Iris pigment epithelial cell (primary cell): ENCODE measurements at regions not wholly inside any gene's neighbourhood (a gene's known extent, or its start where the extent isn't known, plus 50 kb on each side); places are given as distances from the start of the nearest gene placed in this dataset.
A peak's percentile ranks its signal among the peaks of the same experiment; 100 is the strongest.

Experiments
- DNase-seq: peaks from one replicate; pipeline ENCODE4 v3.0.0-alpha.2; 2011; ENCODE audit warnings: low read depth

- no peak for DNase-seq
Observed at GRCh38 chr6:14731611-14732010, 514.3 kb upstream of the JARID2 start.

GRCh38 chr6:14732226-14732843, 513.5 kb upstream of the JARID2 start:
- DNase-seq = no peak

GRCh38 chr6:14732844-14733757, 512.8 kb upstream of the JARID2 start:
- DNase-seq = peak; percentile 50

DNA sequence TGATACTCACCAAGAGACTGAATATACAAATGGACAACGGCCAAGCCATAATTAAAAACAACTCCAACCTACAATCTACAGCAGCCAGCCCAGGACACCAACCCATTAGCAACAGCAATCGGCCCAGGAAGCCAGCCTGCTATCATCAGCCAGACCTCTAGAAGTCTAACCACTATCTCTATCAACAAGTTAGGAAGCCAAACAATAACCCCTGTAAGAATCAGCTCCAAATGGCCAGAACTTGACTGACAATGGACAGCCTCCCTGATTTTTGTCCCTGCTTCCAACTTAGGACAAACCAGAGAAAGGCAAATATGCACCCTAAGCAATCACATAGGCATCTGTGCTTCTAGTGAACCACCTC, 511.8 kb upstream of the JARID2 start:
- no peak for DNase-seq

- DNase-seq = peak; percentile 88
Observed at GRCh38 chr6:14734416-14735340, 511.2 kb upstream of the JARID2 start.

DNA sequence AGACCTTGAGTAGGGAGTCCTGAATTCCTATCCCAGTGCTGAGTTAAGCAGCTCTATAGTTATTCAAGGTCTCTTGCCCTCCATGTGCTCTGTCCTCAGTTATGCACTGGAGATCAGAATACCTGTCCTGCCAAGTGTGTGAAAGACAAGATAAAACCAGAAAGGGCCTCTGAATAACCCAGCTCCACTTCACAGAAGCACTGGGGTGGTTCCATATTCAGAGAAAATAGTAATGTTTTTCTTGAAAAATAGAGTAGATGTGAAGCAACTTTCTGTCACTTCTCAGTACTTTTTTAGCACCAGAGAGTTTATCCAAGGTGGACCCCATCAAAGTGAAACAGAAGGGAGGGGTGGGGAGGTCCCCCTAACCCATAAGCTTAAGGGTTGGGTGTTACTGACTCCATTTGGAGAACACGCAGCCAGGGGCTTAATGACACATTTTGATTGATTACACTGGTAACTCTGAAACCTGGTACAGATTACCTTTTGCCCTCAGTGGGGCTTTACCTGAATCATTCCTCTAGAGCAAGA, 509.8 kb upstream of the JARID2 start:
- DNase-seq = no peak

DNA sequence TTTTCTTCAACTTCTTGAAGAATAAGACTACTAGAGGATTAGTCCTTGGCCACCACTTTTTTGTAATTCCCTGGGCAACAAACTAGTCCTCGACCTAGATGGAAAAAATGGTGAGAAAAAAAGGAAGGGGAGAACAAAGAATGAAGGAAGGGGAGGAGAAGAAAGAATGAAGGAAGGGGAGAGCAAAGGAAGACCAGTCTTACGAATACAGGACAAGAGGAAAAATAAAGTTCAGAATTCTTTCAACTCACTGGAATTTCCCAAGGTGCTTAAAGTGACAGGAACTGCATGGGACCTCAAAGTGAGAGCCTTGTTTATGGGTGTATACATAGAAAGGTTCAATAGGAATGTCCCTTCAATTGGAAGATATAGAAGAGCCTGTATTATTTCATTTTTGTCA, 509.3 kb upstream of the JARID2 start:
- no peak for DNase-seq

DNA sequence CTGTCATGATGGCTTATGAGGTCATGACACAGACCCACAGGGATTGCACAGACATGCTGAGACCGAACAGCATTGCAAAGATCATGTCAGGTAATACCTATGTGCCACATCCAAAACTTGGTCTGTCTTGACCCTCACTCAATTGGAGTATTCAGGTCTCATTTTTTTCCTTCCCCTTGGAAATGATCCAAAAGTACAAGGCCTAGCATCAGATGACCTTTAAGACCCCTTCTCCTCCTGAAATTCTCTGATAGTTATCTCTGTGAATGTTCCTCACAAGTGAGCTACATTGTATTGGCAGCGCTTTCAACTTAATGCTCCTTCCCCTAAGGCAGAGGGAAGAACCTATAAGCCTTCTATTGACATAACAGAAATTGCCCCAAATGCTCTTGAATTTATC, 507.4 kb upstream of the JARID2 start:
- no peak for DNase-seq

DNA sequence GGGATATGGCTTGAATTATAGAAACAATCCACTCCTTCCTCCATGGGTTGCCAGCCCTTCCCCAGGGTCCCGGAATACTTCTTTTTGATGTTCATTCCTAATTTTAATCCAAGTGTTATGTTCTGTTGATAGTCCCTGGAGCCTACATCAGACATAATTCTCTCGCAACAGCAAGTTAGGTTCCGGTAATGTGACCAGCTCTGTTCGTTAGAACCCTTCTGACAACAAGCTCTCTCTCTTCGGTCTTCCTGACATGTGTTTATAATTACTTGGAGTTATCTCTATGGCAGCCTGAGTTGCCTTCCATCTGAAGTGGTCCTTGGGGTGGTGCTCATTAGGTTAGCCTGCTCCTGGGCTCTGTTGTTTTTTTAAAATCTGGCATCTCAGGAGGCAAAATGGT, 506.9 kb upstream of the JARID2 start:
- no peak for DNase-seq

GRCh38 chr6:14739827-14740226, 506.0 kb upstream of the JARID2 start:
- DNase-seq = no peak

- DNase-seq = no peak
Observed at GRCh38 chr6:14742171-14742570, 503.7 kb upstream of the JARID2 start.

GRCh38 chr6:14742680-14743079, 503.2 kb upstream of the JARID2 start:
- no peak for DNase-seq

DNA sequence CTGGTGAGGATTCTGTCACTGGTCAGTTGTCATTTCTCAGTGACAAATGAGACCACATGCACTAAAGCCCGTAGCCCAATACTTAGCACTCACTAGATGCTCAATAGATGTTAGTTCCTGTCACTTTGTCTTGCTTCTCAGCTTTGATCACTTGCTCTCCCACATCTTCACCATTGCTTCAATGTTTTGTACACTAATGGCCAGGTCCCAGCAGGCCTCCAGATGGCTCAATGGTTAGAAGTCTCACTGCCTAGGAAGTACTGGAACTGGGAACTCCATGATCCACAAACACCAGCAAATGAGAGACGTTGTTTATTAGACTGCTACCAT, 502.8 kb upstream of the JARID2 start:
- no peak for DNase-seq

DNA sequence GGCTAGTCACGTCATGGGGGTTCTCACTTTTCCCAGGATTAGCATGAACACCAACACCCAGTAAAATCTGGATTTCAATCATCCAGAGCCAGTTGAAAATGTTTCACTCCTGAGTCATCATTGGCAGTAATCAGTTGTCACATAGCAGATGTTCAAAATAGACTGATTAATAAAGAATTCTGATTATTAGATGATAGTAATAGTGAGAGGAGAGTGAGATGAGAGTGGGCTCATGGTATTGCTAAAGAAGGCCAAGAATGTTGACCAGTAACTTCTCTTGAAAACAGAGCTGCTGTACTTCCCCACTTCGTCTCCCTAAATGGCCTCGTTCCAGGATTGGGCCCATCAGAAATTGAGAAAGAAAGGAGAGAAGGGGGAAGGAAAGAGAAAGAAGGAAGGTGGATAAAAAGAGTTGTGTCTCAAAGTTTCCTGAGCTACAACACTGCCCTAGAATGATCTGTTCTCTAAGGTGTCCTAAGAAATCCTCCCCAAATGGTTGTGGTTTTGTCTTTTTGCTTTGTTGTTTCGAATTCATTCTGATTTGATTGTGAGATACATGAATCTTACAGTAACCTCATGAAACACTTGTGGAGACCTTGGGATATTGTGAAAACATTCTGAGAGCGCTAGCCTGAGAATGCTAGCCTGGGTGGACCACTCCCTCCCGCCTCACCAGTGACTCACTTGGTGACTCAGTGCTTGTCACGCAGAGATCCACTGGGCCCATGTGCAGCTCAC, 502.2 kb upstream of the JARID2 start:
- peak; percentile 99 for DNase-seq

DNA sequence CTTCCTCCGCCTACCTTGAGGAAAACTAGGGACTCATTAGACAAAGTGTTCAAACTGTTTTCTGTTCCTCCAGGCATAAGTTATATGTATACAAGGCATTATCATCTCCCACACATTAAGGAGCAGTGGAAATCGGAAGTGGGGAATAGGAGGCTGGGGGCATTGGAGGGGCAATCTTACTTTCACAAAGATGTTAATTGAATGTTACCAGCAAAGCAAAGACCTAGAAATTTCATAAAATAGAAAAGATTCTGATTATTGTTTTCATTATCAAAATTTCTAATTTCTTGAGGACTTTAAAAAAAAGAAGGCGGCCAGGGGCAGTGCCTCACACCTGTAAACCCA, 501.7 kb upstream of the JARID2 start:
- no peak for DNase-seq

GRCh38 chr6:14746139-14746837, 499.6 kb upstream of the JARID2 start:
- no peak for DNase-seq

DNA sequence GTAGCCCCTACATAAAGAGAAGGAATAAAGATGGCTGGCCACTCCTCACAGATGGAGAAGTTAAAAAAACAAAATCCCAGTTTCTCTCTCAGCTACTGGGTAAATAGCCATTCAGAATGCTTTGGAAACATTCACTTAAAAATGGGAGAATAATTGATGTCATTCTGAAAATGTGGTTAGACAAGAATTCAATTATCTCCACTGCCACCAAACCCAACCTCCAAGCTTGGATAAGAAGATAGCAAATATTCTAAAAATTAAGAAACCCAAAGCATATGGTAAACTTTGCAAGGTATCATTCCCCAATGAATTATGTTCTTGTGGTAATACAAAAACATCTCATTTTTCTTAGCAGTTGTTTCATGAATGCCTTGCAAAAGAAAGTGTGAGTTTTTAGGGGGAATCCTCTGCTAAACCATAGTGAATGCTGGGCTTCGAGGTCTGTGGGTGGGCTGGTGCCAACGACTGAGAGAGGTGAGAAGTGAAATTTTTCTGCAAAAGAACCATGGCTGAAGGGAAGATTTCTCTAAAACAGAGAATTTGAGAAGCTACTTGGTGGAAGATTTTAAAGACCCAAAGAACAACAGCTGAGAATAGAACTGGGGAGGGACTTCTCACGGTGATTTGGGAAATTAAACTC, 497.9 kb upstream of the JARID2 start:
- DNase-seq = no peak

DNA sequence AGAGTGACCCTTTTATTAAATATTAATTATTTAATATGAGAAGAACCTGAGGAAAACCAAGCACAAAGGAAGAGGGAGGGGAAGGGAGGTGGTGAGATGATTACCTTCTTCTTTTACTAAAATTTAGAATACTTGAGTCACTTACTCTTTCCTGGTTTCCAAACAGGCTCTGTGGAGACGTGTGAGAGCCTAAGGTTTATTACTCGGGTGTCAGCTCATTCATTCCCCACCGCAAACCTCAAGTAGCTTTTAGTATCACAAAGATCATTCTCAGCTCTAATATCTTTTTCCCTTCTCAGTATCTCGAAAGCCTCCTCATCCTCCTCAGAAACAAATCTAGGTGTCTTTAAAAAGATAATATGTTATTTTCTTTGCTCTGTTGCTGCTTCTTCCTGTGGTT, 497.2 kb upstream of the JARID2 start:
- no peak for DNase-seq

DNA sequence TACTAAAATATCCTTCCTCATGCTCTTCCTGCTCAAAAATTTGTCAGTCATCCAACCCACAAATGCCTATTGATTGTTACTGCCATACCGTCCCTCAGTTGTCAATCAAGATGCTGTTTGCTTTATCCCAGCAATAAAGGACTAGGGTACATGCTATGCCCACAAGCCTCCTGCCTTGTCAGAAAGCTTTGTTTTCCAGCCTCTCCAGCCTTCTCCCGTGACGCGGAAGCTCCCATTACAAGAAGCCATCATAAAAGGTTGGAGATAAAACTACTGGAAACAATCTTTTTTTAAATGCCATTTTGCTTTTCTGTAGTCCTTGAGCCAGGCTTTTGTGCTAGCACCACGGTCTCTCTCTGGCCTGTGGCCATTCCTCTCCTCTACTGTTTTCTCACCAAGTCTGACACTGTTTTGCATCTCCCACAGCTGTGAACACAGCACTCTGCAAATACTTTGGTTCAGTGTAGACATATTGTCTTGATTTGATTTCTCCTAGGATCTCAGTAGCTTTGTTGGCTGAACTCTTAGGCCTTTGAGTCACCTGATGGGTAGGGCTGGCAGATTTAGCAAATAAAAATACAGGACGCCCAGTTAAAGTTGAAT, 495.7 kb upstream of the JARID2 start:
- no peak for DNase-seq

DNA sequence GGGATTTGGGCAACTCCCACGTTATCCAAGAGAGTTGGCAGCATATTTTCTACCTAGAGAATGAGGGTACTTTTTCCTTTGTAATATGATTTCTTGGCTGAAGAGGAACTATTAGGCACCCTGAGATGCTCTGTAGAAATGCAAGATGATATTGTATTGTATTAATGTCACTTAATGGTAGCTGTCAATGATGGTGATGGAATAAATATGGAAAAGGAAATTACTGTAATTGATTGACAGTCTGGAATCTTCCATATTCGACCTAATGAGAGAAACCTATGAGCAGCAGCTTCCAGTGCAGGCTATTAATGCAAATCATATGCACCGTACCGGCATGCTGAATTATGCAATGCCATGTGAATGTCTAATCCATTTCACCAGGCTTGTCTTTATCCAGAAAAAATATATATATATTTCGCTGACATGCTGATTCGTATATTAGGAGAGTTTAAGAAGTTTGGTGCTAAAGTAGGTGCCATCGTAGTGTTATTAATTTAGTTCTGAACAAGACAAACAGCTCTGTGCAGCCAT, 494.2 kb upstream of the JARID2 start:
- no peak for DNase-seq
